B cell (primary cell): ENCODE measurements at regions not wholly inside any gene's neighbourhood (a gene's known extent, or its start where the extent isn't known, plus 50 kb on each side); places are given as distances from the start of the nearest gene placed in this dataset.

Experiments
- ATAC-seq: fragments of 200-7000 bp; cut with Tn5 transposase; one replicate; pipeline ENCODE4 v1.10.0; 2021; ENCODE audit warnings: low read depth, mild to moderate bottlenecking, moderate number of reproducible peaks, moderate library complexity
- CTCF ChIA-PET: fragments of 350-600 bp; sonication (Branson Sonifier 250); formaldehyde crosslinking; loops from one replicate; lab custom pipeline; 2021; ENCODE audit warnings: antibody characterized with exemption, inconsistent platforms; lab: Charles Lee
- POLR2A ChIA-PET: fragments of 350-600 bp; sonication (Branson Sonifier 250); formaldehyde crosslinking; loops from one replicate; lab custom pipeline; 2021; ENCODE audit warnings: antibody characterized with exemption; lab: Charles Lee
- DNase-seq: peaks from one replicate; pipeline ENCODE4 v3.0.0; 2013
- H2AFZ ChIP-seq: 2 replicates; pipeline ENCODE4 v1.6.1; 2012; ENCODE audit warnings: mild to moderate bottlenecking, low read depth, low read length; ENCODE audit not compliant: insufficient read depth, poor library complexity, severe bottlenecking
- H3K27ac ChIP-seq, 2 donors: 1 replicate in 1 of 2; 2 replicates in 1 of 2; pipeline ENCODE4 v1.5.1; 2012 to 2013; ENCODE audit warnings: low read length in 2 of 2, mild to moderate bottlenecking in 2 of 2, moderate library complexity in 1 of 2
- H3K27me3 ChIP-seq, 4 experiments: fragments of 200-600 bp in 1 of 4; sonication (generic) in 1 of 4; replicated peaks in 1 of 4; 1 replicate in 2 of 4; 2 replicates in 2 of 4; pipeline versions ENCODE4 v1.6.1 to v1.7.0; 2013 to 2016; ENCODE audit warnings: low read length in 3 of 4, mild to moderate bottlenecking in 2 of 4, mixed read lengths in 1 of 4, moderate library complexity in 1 of 4; ENCODE audit not compliant: insufficient read depth in 4 of 4, control insufficient read depth in 3 of 4; ENCODE audit errors: control extremely low read depth in 1 of 4
- H3K36me3 ChIP-seq, 2 experiments: replicated peaks in 1 of 2; 1 replicate in 1 of 2; 2 replicates in 1 of 2; pipeline versions ENCODE4 v1.6.1 to v1.7.1; 2013; ENCODE audit warnings: low read length in 1 of 2; ENCODE audit not compliant: insufficient read depth in 2 of 2, control insufficient read depth in 1 of 2; ENCODE audit errors: control extremely low read depth in 1 of 2, extremely low read depth in 1 of 2
- H3K4me1 ChIP-seq, 2 donors: fragments of 200-600 bp in 1 of 2; sonication (generic) in 1 of 2; 1 replicate in 1 of 2; 2 replicates in 1 of 2; pipeline versions ENCODE4 v1.5.1 to v1.6.1; 2013 to 2017; ENCODE audit warnings: low read length in 2 of 2; ENCODE audit not compliant: control insufficient read depth in 2 of 2, insufficient read depth in 2 of 2
- H3K4me2 ChIP-seq: replicated peaks from 2 replicates; pipeline ENCODE3; 2012; ENCODE audit warnings: mild to moderate bottlenecking, low read depth, low read length; ENCODE audit not compliant: poor library complexity, severe bottlenecking
- H3K4me3 ChIP-seq, 5 experiments: fragments of 200-600 bp in 1 of 5; sonication (generic) in 1 of 5; 1 replicate in 3 of 5; 2 replicates in 2 of 5; pipeline versions ENCODE4 v1.5.1 to v1.7.0; 2011 to 2016; ENCODE audit warnings: low read length in 4 of 5, mild to moderate bottlenecking in 4 of 5, low read depth in 2 of 5, control low read depth in 1 of 5, moderate library complexity in 1 of 5; ENCODE audit not compliant: insufficient read depth in 1 of 5; ENCODE audit errors: control extremely low read depth in 1 of 5, extremely low read depth in 1 of 5
- H3K79me2 ChIP-seq: fragments of 200-600 bp; sonication (generic); one replicate; pipeline ENCODE4 v1.6.0; 2016; ENCODE audit warnings: low read length; ENCODE audit not compliant: control insufficient read depth, insufficient read depth
- H3K9ac ChIP-seq: fragments of 200-600 bp; sonication (generic); 2 replicates; pipeline ENCODE4 v1.6.1; 2017; ENCODE audit warnings: mild to moderate bottlenecking, low read length, moderate library complexity
- H3K9me3 ChIP-seq, 3 donors: one replicate each; pipeline versions ENCODE4 v1.6.1 to v1.7.1; 2013; ENCODE audit warnings: low read length in 2 of 3; ENCODE audit not compliant: control insufficient read depth in 2 of 3, insufficient read depth in 1 of 3; ENCODE audit errors: control extremely low read depth in 1 of 3
- H4K20me1 ChIP-seq: 2 replicates; pipeline ENCODE4 v1.6.0; 2012; ENCODE audit warnings: mild to moderate bottlenecking, low read length; ENCODE audit not compliant: insufficient read depth, control insufficient read depth, poor library complexity, severe bottlenecking
- H3K27ac Mint-ChIP-seq: one replicate; pipeline ENCODE4 v1.8.0; 2021; ENCODE audit warnings: mixed read lengths
- H3K27me3 Mint-ChIP-seq: one replicate; pipeline ENCODE4 v1.8.0; 2021; ENCODE audit warnings: mixed read lengths
- H3K4me1 Mint-ChIP-seq: one replicate; pipeline ENCODE4 v1.8.0; 2021; ENCODE audit warnings: mixed read lengths
- H3K4me3 Mint-ChIP-seq: one replicate; pipeline ENCODE4 v1.8.0; 2021; ENCODE audit warnings: mixed read lengths
- H3K9me3 Mint-ChIP-seq: one replicate; pipeline ENCODE4 v1.8.0; 2022; ENCODE audit warnings: mixed read lengths; ENCODE audit not compliant: insufficient read depth
- CTCF ChIP-seq: fragments of 200-600 bp; IDR thresholded peaks from one replicate; pipeline ENCODE4 v1.8.0; 2022; ENCODE audit warnings: antibody characterized with exemption, mild to moderate bottlenecking
- EZH2 ChIP-seq: IDR thresholded peaks from 2 replicates; pipeline ENCODE4 v1.6.1; 2012; ENCODE audit warnings: borderline replicate concordance, low read depth, mild to moderate bottlenecking, moderate library complexity, low read length; ENCODE audit not compliant: insufficient read depth, poor library complexity, severe bottlenecking
- WGBS: methylation state at CpG from one replicate; pipeline ENCODE4 v1.1.5; 2013; ENCODE audit warnings: missing lambda C conversion rate; ENCODE audit not compliant: insufficient coverage; 5-methylcytosine and 5-hydroxymethylcytosine counted together
- intact Hi-C: fragments of 100-400 bp; cut with micrococcal nuclease; formaldehyde crosslinking; loops from one replicate; pipeline ENCODE4 v1.10.0; 2022

DNA sequence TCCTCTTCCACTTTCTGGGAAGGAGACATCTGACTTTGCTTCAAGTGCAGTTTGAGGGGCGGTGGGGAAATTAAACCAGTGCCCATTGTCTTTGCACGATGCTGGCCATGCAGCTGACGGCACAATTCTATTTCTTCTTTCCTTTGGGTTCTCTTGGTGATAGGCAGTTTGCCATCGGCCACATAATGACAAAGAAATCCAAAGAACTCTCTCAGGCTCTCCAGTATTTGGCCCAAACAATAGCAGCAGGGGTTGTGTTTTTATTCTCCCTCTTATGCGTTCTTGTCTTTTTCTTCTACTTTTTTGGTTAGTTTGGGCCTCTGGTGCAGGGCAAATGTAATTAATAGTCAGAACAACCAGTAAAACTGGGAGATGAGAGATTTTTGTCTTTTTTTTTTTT, 147.0 kb downstream of the EMX2 start:
- Histone ChIP-seq H3K9me3 (no peaks in the 10 kb centered on the region), H3K79me2 (no peaks in the 10 kb centered on the region), H3K36me3 (no peaks in the 10 kb centered on the region), H3K27ac (no peak overlapping the region), H3K4me1 (no peaks in the 10 kb centered on the region), H4K20me1 (no peaks in the 10 kb centered on the region), H2AFZ (no peak overlapping the region), H3K4me3 (no peak overlapping the region), H3K4me2 (no peak overlapping the region), H3K27me3 (no peaks in the 10 kb centered on the region), H3K9ac (no peak overlapping the region)
- no peak for TF ChIP-seq CTCF
- no peak for TF ChIP-seq EZH2
- H3K4me1 Mint-ChIP-seq: no peaks in the 10 kb centered on the region
- ChIA-PET POLR2A (no interaction called here), CTCF (no interaction called here)
- H3K27ac Mint-ChIP-seq: no peak overlapping the region
- 86% methylated on average over 1 of the region's 5 CpGs for WGBS
- no peak for ATAC-seq
- no peak for DNase-seq
- peaks cover 7% of the 10 kb centered on the region for H3K27me3 Mint-ChIP-seq
- H3K4me3 Mint-ChIP-seq: no peak overlapping the region
- no peaks in the 10 kb centered on the region for H3K9me3 Mint-ChIP-seq
- intact Hi-C loops: no loop called here

- Mint-ChIP-seq H3K27me3 (peaks cover 7% of the 10 kb centered on the region), H3K27ac (no peak overlapping the region), H3K4me1 (no peaks in the 10 kb centered on the region), H3K4me3 (no peak overlapping the region), H3K9me3 (no peaks in the 10 kb centered on the region)
- ChIA-PET CTCF (interaction anchor here (0.5 kb wide), 1 partner anchor 34 kb away, joined by 3 read pairs; no protein-coding TSS in a partner anchor), POLR2A (no interaction called here)
- no peak for ATAC-seq
- Histone ChIP-seq H3K4me1 (no peaks in the 10 kb centered on the region), H3K4me2 (no peak overlapping the region), H4K20me1 (no peaks in the 10 kb centered on the region), H3K27me3 (no peaks in the 10 kb centered on the region), H3K9me3 (no peaks in the 10 kb centered on the region), H3K4me3 (no peak overlapping the region), H3K36me3 (no peaks in the 10 kb centered on the region), H3K79me2 (no peaks in the 10 kb centered on the region), H3K27ac (no peak overlapping the region), H3K9ac (no peak overlapping the region), H2AFZ (no peak overlapping the region)
- no peak for DNase-seq
- 77% methylated on average over 5 of the region's 6 CpGs for WGBS
- TF ChIP-seq EZH2 (no peak), CTCF (no peak)
- intact Hi-C loops: no loop called here
These were observed 147.8 kb downstream of the EMX2 start for GRCh38 chr10:117690359-117690758.
